Muscle of back (tissue), 3 donors: ENCODE measurements at regions not wholly inside any gene's neighbourhood (a gene's known extent, or its start where the extent isn't known, plus 50 kb on each side); places are given as distances from the start of the nearest gene placed in this dataset.

Experiments used
- DNase-seq, 3 donors: peaks; one replicate each; pipeline versions ENCODE4 v3.0.0 to v3.0.0-alpha.2; 2013

DNA sequence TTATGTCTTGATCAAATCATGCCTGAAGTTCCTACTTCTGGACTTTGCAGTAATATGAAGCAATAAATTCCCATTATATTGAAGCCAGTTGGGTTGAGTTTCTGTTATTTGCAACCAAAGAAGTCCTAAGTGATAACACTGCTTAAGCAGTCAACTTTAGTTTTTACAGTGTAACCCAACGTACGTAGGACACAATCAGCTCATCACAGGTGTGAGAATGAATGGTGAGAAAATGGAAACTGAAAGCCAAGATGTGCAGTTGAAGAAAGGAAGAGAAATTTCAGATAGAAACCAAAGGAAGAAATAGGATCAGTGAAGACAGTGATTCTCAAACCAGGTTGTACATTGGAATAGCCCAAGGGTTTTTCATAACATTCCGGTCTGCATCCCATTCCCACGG is 211.4 kb upstream of the ZFP64 start:
- DNase-seq: no peak

DNA sequence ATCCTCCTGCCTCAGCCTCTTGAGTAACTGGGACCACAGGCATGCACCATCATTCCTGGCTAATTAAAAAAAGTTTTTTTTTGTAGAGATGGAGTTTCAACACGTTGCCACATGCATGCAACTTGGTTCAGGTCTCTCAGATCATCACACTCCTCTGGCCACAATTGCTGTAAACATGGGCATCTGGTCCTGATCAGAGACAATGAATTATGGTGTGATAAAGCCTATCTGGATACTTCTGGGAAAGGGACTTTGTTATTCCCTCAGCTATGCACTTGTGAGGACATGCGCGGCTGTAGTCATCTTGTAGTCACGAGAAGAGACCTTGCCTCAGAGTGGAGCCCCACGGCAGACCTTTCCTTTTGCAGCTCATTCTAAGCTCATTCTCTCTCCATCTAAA is 210.9 kb upstream of the ZFP64 start:
- peak in 1 of 3 donors; percentile 72 for DNase-seq

- DNase-seq: no peak
Measured at GRCh38 chr20:52401431-52401830, 209.9 kb upstream of the ZFP64 start.

- DNase-seq: no peak
Measured at GRCh38 chr20:52399352-52399751, 207.8 kb upstream of the ZFP64 start.

- DNase-seq: no peak
Measured at GRCh38 chr20:52389606-52390005, 198.0 kb upstream of the ZFP64 start.

DNA sequence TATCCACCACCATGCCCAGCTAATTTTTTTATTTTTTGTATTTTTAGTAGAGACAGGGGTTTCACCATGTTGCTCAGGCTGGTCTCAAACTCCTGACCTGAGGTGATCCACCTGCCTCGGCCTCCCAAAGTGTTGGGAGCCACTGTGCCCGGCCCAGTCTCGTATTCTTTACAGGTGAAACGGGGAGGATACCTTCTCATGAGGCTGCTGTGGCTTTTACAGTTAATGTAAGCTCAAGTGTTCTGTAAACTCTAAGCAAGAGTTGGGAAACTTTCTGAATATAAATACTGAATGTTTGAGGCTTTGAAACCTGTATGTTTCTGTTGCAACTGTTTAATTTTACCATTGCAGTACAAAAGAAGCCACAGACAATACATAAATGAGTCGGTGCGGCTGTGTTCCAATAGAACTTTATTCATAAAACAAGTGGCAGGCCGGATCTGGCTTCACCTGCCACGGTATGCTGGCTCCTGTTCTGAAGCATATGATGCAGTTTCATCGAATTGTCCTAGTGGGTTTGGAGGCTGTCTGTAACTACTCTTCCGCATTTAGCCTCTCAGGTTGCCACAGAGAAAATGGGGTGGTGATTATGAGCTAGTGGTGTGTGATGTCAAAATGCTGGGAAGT is 192.5 kb upstream of the ZFP64 start:
- DNase-seq: no peak

GRCh38 chr20:52382933-52383332 is 191.4 kb upstream of the ZFP64 start:
- no peak for DNase-seq

GRCh38 chr20:52379723-52380336 is 188.3 kb upstream of the ZFP64 start:
- DNase-seq: peak; percentile 8 to 44 (median 31)

DNA sequence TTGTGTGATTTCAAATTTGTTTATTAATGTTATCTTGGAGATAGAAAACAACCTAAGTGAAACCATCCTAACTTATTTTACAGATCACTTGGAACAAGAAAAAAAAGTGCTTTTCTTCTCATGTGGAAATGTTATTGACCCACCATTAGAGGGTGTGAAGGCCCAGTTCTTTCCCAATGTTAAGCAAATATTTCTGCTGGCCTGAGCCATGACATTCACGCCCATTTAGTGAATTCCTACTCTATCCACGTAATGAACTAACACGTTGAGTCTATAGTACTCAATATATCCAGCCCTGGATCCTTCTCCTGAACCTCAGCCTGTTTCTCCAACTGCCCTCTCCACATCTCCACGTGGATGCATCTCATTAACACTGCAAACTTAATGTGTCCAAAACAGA is 180.6 kb upstream of the ZFP64 start:
- DNase-seq: no peak

- no peak for DNase-seq
Measured at GRCh38 chr20:52365688-52366087, 174.1 kb upstream of the ZFP64 start.

- no peak for DNase-seq
Measured at GRCh38 chr20:52364405-52364804, 172.8 kb upstream of the ZFP64 start.

DNA sequence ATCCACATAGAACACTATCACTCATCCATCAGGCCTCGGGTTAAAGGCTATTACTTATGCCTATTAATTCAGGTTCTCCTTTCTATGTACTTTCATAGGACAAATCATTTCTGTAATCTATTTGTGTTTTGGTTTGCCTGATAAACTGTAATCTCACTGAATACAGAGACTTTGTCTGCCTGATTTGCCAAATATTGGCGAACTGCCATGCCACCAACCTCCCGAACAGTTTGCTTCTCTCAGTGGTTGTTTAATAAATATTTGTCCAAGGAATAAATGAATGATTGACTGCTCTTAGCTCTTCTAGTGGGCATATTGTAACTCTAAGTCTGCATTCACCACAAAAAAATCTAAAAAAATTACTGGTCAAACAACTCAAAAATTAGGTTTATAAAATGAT is 170.1 kb upstream of the ZFP64 start:
- no peak for DNase-seq

DNA sequence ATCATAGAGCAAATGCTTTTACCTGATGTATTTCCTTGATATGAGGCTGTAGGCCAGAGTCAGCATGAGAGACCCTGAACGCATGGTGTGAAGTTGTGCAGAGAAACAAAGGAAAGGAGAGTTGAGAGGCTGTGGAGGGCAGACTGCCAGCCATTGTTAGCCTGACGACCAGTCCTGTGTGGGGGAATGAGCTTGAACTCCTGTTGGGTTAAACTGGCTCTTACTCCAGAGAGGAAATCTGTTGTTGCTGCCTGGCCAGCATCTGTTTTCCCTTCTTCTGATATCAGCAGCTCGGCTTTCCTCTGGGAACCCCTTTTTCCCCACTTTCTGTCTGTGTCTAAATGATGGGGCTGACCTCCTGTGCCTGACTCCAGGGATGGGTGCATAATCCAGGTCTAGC is 158.2 kb upstream of the ZFP64 start:
- DNase-seq: no peak

GRCh38 chr20:52348434-52348833 is 156.9 kb upstream of the ZFP64 start:
- no peak for DNase-seq

- no peak for DNase-seq
Measured at GRCh38 chr20:52346797-52347196, 155.2 kb upstream of the ZFP64 start.

DNA sequence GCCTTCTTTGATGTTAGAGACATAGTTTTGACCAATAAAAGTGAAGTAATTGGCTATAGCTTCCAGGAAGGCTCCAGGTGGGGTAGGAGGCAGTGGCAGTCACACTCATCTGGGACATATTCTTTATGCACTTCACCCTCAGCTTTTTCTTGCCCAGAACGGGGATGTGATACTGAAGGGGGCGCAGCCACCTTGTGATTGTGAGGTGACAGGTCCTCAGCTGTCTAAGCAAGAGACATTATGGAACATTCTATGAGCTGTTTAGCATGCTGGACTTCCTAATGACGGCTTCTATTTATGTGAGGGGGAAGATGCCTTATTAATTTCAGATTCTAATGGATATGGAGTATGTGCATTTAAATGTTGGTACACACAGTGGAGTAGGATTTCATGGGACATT is 151.3 kb upstream of the ZFP64 start:
- no peak for DNase-seq

DNA sequence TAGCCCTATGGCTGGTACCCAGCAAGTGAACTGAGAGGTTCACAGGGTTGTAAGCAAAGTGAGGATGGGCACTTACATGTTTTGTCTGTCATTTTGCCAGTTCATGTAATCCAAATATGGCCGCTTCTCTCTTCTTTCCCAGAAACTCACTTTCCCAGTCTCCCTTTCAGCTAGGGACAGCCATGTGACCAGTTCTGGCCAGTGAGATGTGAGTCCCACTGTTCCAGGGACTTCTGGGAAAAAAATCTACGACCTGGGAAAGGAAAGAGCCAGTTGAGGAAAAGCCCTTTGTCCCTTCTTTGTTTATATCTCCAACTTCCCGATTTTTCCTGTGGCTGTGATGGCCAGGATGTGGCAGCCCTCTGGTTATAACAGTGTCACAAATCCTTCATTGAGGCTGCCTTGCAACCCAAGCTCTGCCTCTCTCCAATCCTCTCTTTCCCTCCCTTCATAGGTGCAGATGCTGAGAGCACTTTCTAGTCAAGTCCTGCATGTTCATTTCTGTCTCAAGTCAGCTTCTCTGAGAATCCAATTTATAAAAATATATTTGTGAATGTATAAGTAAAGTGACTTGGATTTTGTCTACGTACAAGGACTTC is 148.6 kb upstream of the ZFP64 start:
- DNase-seq: no peak

GRCh38 chr20:52332649-52333250 is 141.2 kb upstream of the ZFP64 start:
- no peak for DNase-seq

- no peak for DNase-seq
Measured at GRCh38 chr20:52332230-52332629, 140.7 kb upstream of the ZFP64 start.

DNA sequence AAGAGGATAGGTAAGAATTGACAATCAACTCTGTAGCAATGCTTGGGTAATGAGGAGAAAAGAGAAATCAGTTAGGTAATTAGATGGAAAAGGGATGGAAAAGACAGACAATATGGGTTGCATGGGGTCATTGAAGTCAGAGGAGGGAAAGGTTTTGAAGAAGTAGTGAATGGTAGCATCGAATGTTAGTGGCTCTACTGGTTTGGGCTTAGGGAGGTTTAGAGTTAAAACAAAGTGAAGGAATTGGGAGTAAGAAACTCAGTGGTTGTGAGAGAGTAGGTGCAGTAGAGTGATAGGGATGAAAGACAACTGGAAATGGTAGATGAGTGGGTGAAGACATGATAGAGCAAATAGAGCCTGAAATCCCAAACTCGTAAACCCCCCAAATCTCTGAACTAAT is 140.1 kb upstream of the ZFP64 start:
- DNase-seq: no peak

DNA sequence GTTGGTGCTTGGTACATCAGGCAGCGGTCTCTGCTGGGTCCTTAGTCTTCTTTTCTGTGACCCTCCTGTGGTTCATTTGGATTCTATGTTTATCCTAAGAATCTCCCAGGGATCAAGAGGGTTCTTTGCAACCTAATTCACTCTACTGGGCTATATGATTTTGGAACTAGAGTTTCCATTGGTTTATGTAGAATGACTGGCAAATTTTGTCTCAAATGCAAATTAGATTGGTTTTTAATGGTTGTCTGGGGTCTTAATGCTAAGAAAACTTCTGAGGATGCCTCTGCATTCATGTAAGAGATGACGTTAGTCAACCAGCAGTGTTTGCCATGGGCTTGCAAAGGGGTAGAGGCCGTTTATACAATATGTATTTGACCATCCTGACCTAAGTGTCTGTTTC is 129.8 kb upstream of the ZFP64 start:
- DNase-seq: no peak

GRCh38 chr20:52318651-52319050 is 127.1 kb upstream of the ZFP64 start:
- peak in 1 of 3 donors; percentile 44 for DNase-seq

GRCh38 chr20:52313341-52313963 is 121.9 kb upstream of the ZFP64 start:
- peak; percentile 52 to 82 (median 65) for DNase-seq
